Brain microvascular endothelial cell (primary cell): ENCODE measurements at regions not wholly inside any gene's neighbourhood (a gene's known extent, or its start where the extent isn't known, plus 50 kb on each side); places are given as distances from the start of the nearest gene placed in this dataset.

Source experiments
- DNase-seq: peaks from one replicate; pipeline ENCODE4 v3.0.0-alpha.2; 2020
- H3K27ac ChIP-seq: fragments of 250-450 bp; sonication (Bioruptor Pico); 2 replicates; pipeline ENCODE4 v1.5.1; 2020; ENCODE audit warnings: mild to moderate bottlenecking, moderate library complexity
- H3K27me3 ChIP-seq: fragments of 250-450 bp; sonication (Bioruptor Pico); replicated peaks from 2 replicates; pipeline ENCODE4 v1.5.1; 2020; ENCODE audit warnings: mild to moderate bottlenecking
- H3K36me3 ChIP-seq: fragments of 250-450 bp; sonication (Bioruptor Pico); replicated peaks from 2 replicates; pipeline ENCODE4 v1.5.1; 2020; ENCODE audit warnings: mild to moderate bottlenecking
- H3K4me3 ChIP-seq: 2 replicates; pipeline ENCODE4 v1.5.1; 2011; ENCODE audit warnings: low read depth, mild to moderate bottlenecking, control low read depth, low read length, moderate library complexity
- CTCF ChIP-seq: IDR thresholded peaks from 2 replicates; pipeline ENCODE4 v1.5.1; 2011; ENCODE audit warnings: low read depth, mild to moderate bottlenecking, moderate library complexity, low read length, control low read depth, inconsistent platforms; ENCODE audit errors: missing control alignments
- in situ Hi-C: cut with HindIII; loops from 2 replicates; pipeline ENCODE4 v1.10.0; 2017; ENCODE audit warnings: low sequenced_read_pairs, low pct_ligation_motif_present

GRCh38 chr17:77364381-77364911 lies 223.7 kb downstream of the SEC14L1 start:
- H3K27me3 ChIP-seq: no peaks in the 10 kb centered on the region
- TF ChIP-seq CTCF: no peak
- no peaks in the 10 kb centered on the region for H3K36me3 ChIP-seq
- H3K4me3 ChIP-seq: no peak overlapping the region
- DNase-seq: no peak
- H3K27ac ChIP-seq: no peak overlapping the region
- in situ Hi-C loops: no loop called here

- Histone ChIP-seq H3K27ac (peak overlapping the region; percentile 84), H3K4me3 (no peak overlapping the region), H3K27me3 (no peaks in the 10 kb centered on the region), H3K36me3 (no peaks in the 10 kb centered on the region)
- in situ Hi-C loops: no loop called here
- no peak for TF ChIP-seq CTCF
- DNase-seq: no peak
Measured at GRCh38 chr17:77364941-77365583, 224.3 kb downstream of the SEC14L1 start.

GRCh38 chr17:77365584-77366186 lies 224.9 kb downstream of the SEC14L1 start:
- no peak for TF ChIP-seq CTCF
- peak; percentile 86 for DNase-seq
- Histone ChIP-seq H3K27ac (peak overlapping the region; percentile 84), H3K27me3 (no peaks in the 10 kb centered on the region), H3K36me3 (no peaks in the 10 kb centered on the region), H3K4me3 (no peak overlapping the region)
- in situ Hi-C loops: no loop called here

- in situ Hi-C loops: no loop called here
- no peak for DNase-seq
- Histone ChIP-seq H3K36me3 (no peaks in the 10 kb centered on the region), H3K27ac (peak overlapping the region; percentile 84), H3K27me3 (no peaks in the 10 kb centered on the region), H3K4me3 (no peak overlapping the region)
- no peak for TF ChIP-seq CTCF
Measured at GRCh38 chr17:77366206-77366557, 225.4 kb downstream of the SEC14L1 start.

GRCh38 chr17:77366558-77367245 lies 225.9 kb downstream of the SEC14L1 start:
- peak; percentile 71 for DNase-seq
- Histone ChIP-seq H3K36me3 (no peaks in the 10 kb centered on the region), H3K27ac (peak overlapping the region; percentile 84)

More at GRCh38 chr17:77366558-77367245, 225.9 kb downstream of the SEC14L1 start:
- in situ Hi-C loops: no loop called here
- TF ChIP-seq CTCF: peak; percentile 42
- Histone ChIP-seq H3K27me3 (no peaks in the 10 kb centered on the region), H3K4me3 (no peak overlapping the region)
